K562 (cell line): ENCODE measurements at regions not wholly inside any gene's neighbourhood (a gene's known extent, or its start where the extent isn't known, plus 50 kb on each side); places are given as distances from the start of the nearest gene placed in this dataset.

Experiments used
- ATAC-seq: fragments of 200-7000 bp; cut with Tn5 transposase; 3 replicates; pipeline ENCODE4 v1.9.1; 2020; ENCODE audit warnings: moderate library complexity
- BruUV-seq: library from RNA; stranded (reverse); fragments of 400-500 nt; replicated peaks from 2 replicates; lab custom pipeline; 2021; lab: Mats Ljungman, UMichigan
- CTCF ChIA-PET: fragments of 300-600 bp; formaldehyde crosslinking; extraction: SDS; loops from one replicate; lab custom pipeline; 2021; ENCODE audit warnings: low intra/inter-chr PET ratio; lab: Yijun Ruan, JAX
- POLR2A ChIA-PET: fragments of 300-600, 350-650 bp; sonication (Branson Sonifier 250); formaldehyde crosslinking; extraction: SDS; loops from one replicate; lab custom pipeline; 2021; ENCODE audit warnings: antibody characterized with exemption, inconsistent platforms; lab: Yijun Ruan, JAX
- DNase-seq, 4 experiments: peaks; one replicate each; pipeline versions ENCODE4 v3.0.0 to v3.0.0-alpha.2; 2011 to 2018; ENCODE audit warnings: low spot score in 3 of 4, mixed read lengths in 3 of 4; ENCODE audit errors: extremely low read depth in 1 of 4
- FAIRE-seq: peaks from 2 replicates; lab custom pipeline; 2011; peaks lifted over from hg19 to GRCh38; lab: Jason Lieb, UNC
- H2AFZ ChIP-seq: 2 replicates; pipeline ENCODE4 v1.6.0; 2011; ENCODE audit warnings: low read depth, low read length, control low read depth, inconsistent platforms
- H3K27ac ChIP-seq: fragments of 200-600 bp; 3 replicates; pipeline ENCODE4 v1.8.0; 2011; ENCODE audit warnings: low read depth, mild to moderate bottlenecking, control low read depth, inconsistent platforms, low read length, moderate library complexity, mixed read lengths; ENCODE audit errors: extremely low read depth
- H3K27me3 ChIP-seq, 2 experiments: fragments of 300-600 bp in 1 of 2; 2 replicates in 1 of 2; 3 replicates in 1 of 2; pipeline versions ENCODE4 v1.6.0 to v1.8.0; 2011; ENCODE audit warnings: inconsistent platforms in 2 of 2, low read length in 2 of 2, mild to moderate bottlenecking in 1 of 2, mixed read lengths in 1 of 2, moderate library complexity in 1 of 2; ENCODE audit not compliant: control insufficient read depth in 2 of 2, insufficient read depth in 2 of 2
- H3K36me3 ChIP-seq: fragments of 300-600 bp; 3 replicates; pipeline ENCODE4 v1.8.0; 2011; ENCODE audit warnings: mild to moderate bottlenecking, low read length, inconsistent platforms; ENCODE audit not compliant: control insufficient read depth, insufficient read depth
- H3K4me1 ChIP-seq, 2 experiments: fragments of 200-600 bp in 1 of 2; replicated peaks in 1 of 2; 2 replicates in 1 of 2; 3 replicates in 1 of 2; pipeline versions ENCODE4 v1.5.1 to v1.8.0; 2011; ENCODE audit warnings: inconsistent platforms in 2 of 2, low read length in 2 of 2, mild to moderate bottlenecking in 1 of 2, mixed read lengths in 1 of 2, moderate library complexity in 1 of 2; ENCODE audit not compliant: control insufficient read depth in 2 of 2, insufficient read depth in 2 of 2
- H3K4me2 ChIP-seq: 2 replicates; pipeline ENCODE4 v1.6.1; 2011; ENCODE audit warnings: low read length, control low read depth, inconsistent platforms, mixed read lengths; ENCODE audit not compliant: insufficient read depth
- H3K4me3 ChIP-seq: fragments of 200-600 bp; sonication (generic), shearing (Covaris generic); 2 replicates; pipeline ENCODE4 v1.5.1; 2016; ENCODE audit warnings: control low read depth, inconsistent platforms
- H3K79me2 ChIP-seq: fragments of 200-600 bp; 3 replicates; pipeline ENCODE4 v1.8.0; 2011; ENCODE audit warnings: low read length, inconsistent platforms; ENCODE audit not compliant: control insufficient read depth, insufficient read depth
- H3K9ac ChIP-seq, 2 experiments: 2 replicates each; pipeline versions ENCODE4 v1.6.0 to v1.6.1; 2011; ENCODE audit warnings: low read depth in 2 of 2, low read length in 2 of 2, control low read depth in 1 of 2, inconsistent platforms in 1 of 2, mild to moderate bottlenecking in 1 of 2, mixed read lengths in 1 of 2; ENCODE audit not compliant: insufficient read depth in 1 of 2
- H3K9me1 ChIP-seq: one replicate; pipeline ENCODE4 v1.6.0; 2011; ENCODE audit warnings: inconsistent platforms, mild to moderate bottlenecking, low read length, moderate library complexity; ENCODE audit not compliant: control insufficient read depth, insufficient read depth
- H3K9me3 ChIP-seq: replicated peaks from 2 replicates; pipeline ENCODE4 v1.5.1; 2011; ENCODE audit warnings: low read depth, low read length, inconsistent platforms; ENCODE audit not compliant: control insufficient read depth, insufficient read depth
- H4K20me1 ChIP-seq: replicated peaks from 2 replicates; pipeline ENCODE4 v1.6.1; 2011; ENCODE audit warnings: low read length, inconsistent platforms, mixed read lengths; ENCODE audit not compliant: control insufficient read depth, insufficient read depth
- CBX8 ChIP-seq: fragments of 200-600 bp; sonication (generic); IDR thresholded peaks from 2 replicates; pipeline ENCODE4 v1.6.1; 2012; ENCODE audit warnings: borderline replicate concordance, mixed run types, low read depth, mild to moderate bottlenecking, moderate library complexity, mixed read lengths, low read length, control low read depth, inconsistent platforms; ENCODE audit not compliant: poor library complexity, severe bottlenecking; ENCODE audit errors: extremely low read depth
- CXXC5 ChIP-seq: fragments of 250-450 bp; sonication (Bioruptor Pico); IDR thresholded peaks from 2 replicates; pipeline ENCODE4 v1.8.0; 2022; ENCODE audit warnings: inconsistent platforms, mild to moderate bottlenecking, moderate library complexity
- FOXK1 ChIP-seq: sonication (generic); formaldehyde crosslinking; IDR thresholded peaks from 2 replicates; pipeline ENCODE4 v1.8.0; 2022; ENCODE audit warnings: missing genetic modification reagents, mild to moderate bottlenecking, borderline replicate concordance
- LCOR ChIP-seq: sonication (generic); formaldehyde crosslinking; IDR thresholded peaks from 2 replicates; pipeline ENCODE4 v1.8.0; 2022; ENCODE audit warnings: mild to moderate bottlenecking, missing genetic modification reagents
- MTA3 ChIP-seq: fragments of 450-650 bp; formaldehyde crosslinking; IDR thresholded peaks from 2 replicates; pipeline ENCODE4 v1.6.1; 2017; ENCODE audit warnings: mild to moderate bottlenecking, borderline replicate concordance
- POLR2A ChIP-seq: fragments of 450-650 bp; conservative IDR thresholded peaks from 2 replicates; pipeline ENCODE4 v1.6.1; 2016
- SIN3B ChIP-seq: fragments of 450-650 bp; IDR thresholded peaks from 2 replicates; pipeline ENCODE4 v1.6.1; 2017; ENCODE audit warnings: low read depth, mild to moderate bottlenecking, moderate library complexity
- TRIM28 ChIP-seq: fragments of 450-650 bp; IDR thresholded peaks from 2 replicates; pipeline ENCODE4 v1.6.1; 2017
- ZC3H4 ChIP-seq: sonication (generic); formaldehyde crosslinking; IDR thresholded peaks from 2 replicates; pipeline ENCODE4 v1.9.0; 2021; ENCODE audit warnings: missing genetic modification reagents, borderline replicate concordance
- ZNF143 ChIP-seq: sonication (generic); formaldehyde crosslinking; IDR thresholded peaks from 2 replicates; pipeline ENCODE4 v1.9.0; 2022; ENCODE audit warnings: mild to moderate bottlenecking, missing genetic modification reagents
- ZNF408 ChIP-seq: fragments of 250-450 bp; sonication (Bioruptor Pico); IDR thresholded peaks from 2 replicates; pipeline ENCODE4 v1.4.0; 2020; ENCODE audit warnings: low read depth, mild to moderate bottlenecking, moderate library complexity
- ZNF717 ChIP-seq: fragments of 250-450 bp; sonication (Bioruptor Pico); IDR thresholded peaks from 2 replicates; pipeline ENCODE4 v1.5.0; 2021
- WGBS: fragments of 100-300 bp; shearing (Covaris generic); methylation state at CpG from one replicate; pipeline ENCODE4 v1.1.6; 2016; ENCODE audit warnings: low coverage, mixed read lengths; ENCODE audit not compliant: insufficient coverage; ENCODE audit errors: missing lambda C conversion rate; 5-methylcytosine and 5-hydroxymethylcytosine counted together
- in situ Hi-C: fragments of 300-500 bp; cut with MboI; formaldehyde crosslinking; loops from 4 replicates; pipeline ENCODE4 v1.15.0; 2018; ENCODE audit warnings: inconsistent platforms, mixed read lengths
- intact Hi-C: fragments of 100-400 bp; cut with micrococcal nuclease; formaldehyde crosslinking; loops from 2 replicates; pipeline ENCODE4 v1.14.2; 2022
- TF ChIP-seq, protein P1 (sequence below): fragments of 450-650 bp; IDR thresholded peaks from 2 replicates; pipeline ENCODE4 v1.6.1; 2018; ENCODE audit not compliant: partially characterized antibody
- TF ChIP-seq, protein P2 (sequence below), 3 experiments: IDR thresholded peaks in 2 of 3; conservative IDR thresholded peaks in 1 of 3; 2 replicates each; pipeline ENCODE4 v1.5.1; 2011 to 2012; ENCODE audit warnings: low read length in 3 of 3, mild to moderate bottlenecking in 3 of 3, control low read depth in 2 of 3, improper control_type of control experiment in 1 of 3, inconsistent platforms in 1 of 3, low read depth in 1 of 3, mixed read lengths in 1 of 3, moderate library complexity in 1 of 3; ENCODE audit not compliant: insufficient read depth in 2 of 3
- TF ChIP-seq, protein P3 (sequence below): fragments of 450-650 bp; IDR thresholded peaks from 2 replicates; pipeline ENCODE4 v1.6.1; 2017; ENCODE audit warnings: mild to moderate bottlenecking, moderate library complexity

DNA sequence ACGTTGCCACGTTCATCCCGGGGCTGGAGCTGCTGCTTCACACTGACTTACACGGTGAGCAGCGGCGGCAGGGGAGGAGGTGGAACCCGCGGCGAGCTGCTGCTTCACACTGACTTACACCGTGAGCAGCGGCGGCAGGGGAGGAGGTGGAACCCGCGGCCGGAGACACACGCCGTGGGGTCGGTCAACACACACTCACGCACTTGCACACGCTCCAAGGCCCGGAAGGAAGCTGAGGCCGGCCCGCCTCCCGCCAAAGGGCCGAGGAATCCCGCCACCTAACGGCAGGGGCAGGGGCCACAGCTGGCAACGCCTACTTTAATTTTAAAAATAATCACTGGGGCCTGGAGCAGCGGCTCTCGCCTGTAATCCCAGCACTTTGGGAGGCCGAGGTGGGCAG is 94.4 kb upstream of the FOXC1 start:
- H3K9me1 ChIP-seq, result no peaks in the 10 kb centered on the region
- in situ Hi-C loops (no loop called here), intact Hi-C loops (no loop called here)
- H4K20me1 ChIP-seq, result 0 out of 2 replicates have a peak, but pooled peaks cover 2% of the 10 kb centered on the region
- POLR2A ChIA-PET, result interaction anchor here (0.5 to 1.3 kb wide), 3 partner anchors 14 to 595 kb away, joined by 3 read pairs; no protein-coding TSS in a partner anchor
- no peaks in the 10 kb centered on the region for H3K79me2 ChIP-seq
- peak; percentile 74 for FAIRE-seq
- peak overlapping the region in 1 of 2 experiments; percentile 75; a peak in 2 of 4 replicates for H3K9ac ChIP-seq
- peak; percentile 62 to 79 (median 76) for DNase-seq
- CTCF ChIA-PET, result no interaction called here
- no TSS peak for BruUV-seq
- peaks cover 0 to 27% of the 10 kb centered on the region in 2 experiments; a peak in 4 of 5 replicates for H3K27me3 ChIP-seq
- H3K4me3 ChIP-seq, result peak overlapping the region; percentile 7; the same call in 1 of the 2 replicates
- peaks cover 0 to 7% of the 10 kb centered on the region in 2 experiments; a peak in 2 of 5 replicates for H3K4me1 ChIP-seq
- peak overlapping the region; percentile 81 for H2AFZ ChIP-seq
- peak; percentile 99 for ATAC-seq
- under 1% methylated on average over 25 of the region's 31 CpGs for WGBS
- H3K36me3 ChIP-seq, result no peaks in the 10 kb centered on the region
- H3K9me3 ChIP-seq, result no peaks in the 10 kb centered on the region
- H3K27ac ChIP-seq, result no peak overlapping the region
- peak overlapping the region; percentile 48 for H3K4me2 ChIP-seq
- TF ChIP-seq ZNF143 (CRISPR knock-in tag), result no peak
- TF ChIP-seq, protein P1, sequence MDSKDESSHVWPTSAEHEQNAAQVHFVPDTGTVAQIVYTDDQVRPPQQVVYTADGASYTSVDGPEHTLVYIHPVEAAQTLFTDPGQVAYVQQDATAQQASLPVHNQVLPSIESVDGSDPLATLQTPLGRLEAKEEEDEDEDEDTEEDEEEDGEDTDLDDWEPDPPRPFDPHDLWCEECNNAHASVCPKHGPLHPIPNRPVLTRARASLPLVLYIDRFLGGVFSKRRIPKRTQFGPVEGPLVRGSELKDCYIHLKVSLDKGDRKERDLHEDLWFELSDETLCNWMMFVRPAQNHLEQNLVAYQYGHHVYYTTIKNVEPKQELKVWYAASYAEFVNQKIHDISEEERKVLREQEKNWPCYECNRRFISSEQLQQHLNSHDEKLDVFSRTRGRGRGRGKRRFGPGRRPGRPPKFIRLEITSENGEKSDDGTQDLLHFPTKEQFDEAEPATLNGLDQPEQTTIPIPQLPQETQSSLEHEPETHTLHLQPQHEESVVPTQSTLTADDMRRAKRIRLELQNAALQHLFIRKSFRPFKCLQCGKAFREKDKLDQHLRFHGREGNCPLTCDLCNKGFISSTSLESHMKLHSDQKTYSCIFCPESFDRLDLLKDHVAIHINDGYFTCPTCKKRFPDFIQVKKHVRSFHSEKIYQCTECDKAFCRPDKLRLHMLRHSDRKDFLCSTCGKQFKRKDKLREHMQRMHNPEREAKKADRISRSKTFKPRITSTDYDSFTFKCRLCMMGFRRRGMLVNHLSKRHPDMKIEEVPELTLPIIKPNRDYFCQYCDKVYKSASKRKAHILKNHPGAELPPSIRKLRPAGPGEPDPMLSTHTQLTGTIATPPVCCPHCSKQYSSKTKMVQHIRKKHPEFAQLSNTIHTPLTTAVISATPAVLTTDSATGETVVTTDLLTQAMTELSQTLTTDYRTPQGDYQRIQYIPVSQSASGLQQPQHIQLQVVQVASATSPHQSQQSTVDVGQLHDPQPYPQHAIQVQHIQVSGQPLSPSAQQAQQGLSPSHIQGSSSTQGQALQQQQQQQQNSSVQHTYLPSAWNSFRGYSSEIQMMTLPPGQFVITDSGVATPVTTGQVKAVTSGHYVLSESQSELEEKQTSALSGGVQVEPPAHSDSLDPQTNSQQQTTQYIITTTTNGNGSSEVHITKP, result no peak
- TF ChIP-seq ZNF408 (CRISPR knock-in tag), result no peak
- TF ChIP-seq SIN3B, result no peak
- TF ChIP-seq, protein P2, sequence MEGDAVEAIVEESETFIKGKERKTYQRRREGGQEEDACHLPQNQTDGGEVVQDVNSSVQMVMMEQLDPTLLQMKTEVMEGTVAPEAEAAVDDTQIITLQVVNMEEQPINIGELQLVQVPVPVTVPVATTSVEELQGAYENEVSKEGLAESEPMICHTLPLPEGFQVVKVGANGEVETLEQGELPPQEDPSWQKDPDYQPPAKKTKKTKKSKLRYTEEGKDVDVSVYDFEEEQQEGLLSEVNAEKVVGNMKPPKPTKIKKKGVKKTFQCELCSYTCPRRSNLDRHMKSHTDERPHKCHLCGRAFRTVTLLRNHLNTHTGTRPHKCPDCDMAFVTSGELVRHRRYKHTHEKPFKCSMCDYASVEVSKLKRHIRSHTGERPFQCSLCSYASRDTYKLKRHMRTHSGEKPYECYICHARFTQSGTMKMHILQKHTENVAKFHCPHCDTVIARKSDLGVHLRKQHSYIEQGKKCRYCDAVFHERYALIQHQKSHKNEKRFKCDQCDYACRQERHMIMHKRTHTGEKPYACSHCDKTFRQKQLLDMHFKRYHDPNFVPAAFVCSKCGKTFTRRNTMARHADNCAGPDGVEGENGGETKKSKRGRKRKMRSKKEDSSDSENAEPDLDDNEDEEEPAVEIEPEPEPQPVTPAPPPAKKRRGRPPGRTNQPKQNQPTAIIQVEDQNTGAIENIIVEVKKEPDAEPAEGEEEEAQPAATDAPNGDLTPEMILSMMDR (IDR thresholded peaks at IDR 0.05 in 2 of 3, conservative IDR thresholded peaks at IDR 0.05 in 1 of 3; ENCODE audit: insufficient read depth in 2 of 3, low read depth in 1 of 3, low read length in 3 of 3), result peak; percentile 70 to 82 (median 75)
- no peak for TF ChIP-seq POLR2A
- no peak for TF ChIP-seq TRIM28
- TF ChIP-seq ZC3H4 (CRISPR knock-in tag), result no peak
- no peak for TF ChIP-seq CBX8
- TF ChIP-seq, protein P3, sequence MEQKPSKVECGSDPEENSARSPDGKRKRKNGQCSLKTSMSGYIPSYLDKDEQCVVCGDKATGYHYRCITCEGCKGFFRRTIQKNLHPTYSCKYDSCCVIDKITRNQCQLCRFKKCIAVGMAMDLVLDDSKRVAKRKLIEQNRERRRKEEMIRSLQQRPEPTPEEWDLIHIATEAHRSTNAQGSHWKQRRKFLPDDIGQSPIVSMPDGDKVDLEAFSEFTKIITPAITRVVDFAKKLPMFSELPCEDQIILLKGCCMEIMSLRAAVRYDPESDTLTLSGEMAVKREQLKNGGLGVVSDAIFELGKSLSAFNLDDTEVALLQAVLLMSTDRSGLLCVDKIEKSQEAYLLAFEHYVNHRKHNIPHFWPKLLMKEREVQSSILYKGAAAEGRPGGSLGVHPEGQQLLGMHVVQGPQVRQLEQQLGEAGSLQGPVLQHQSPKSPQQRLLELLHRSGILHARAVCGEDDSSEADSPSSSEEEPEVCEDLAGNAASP, result no peak
- no peak for TF ChIP-seq FOXK1 (CRISPR knock-in tag)
- no peak for TF ChIP-seq ZNF717 (CRISPR knock-in tag)
- TF ChIP-seq CXXC5 (CRISPR knock-in tag), result peak; percentile 77
- no peak for TF ChIP-seq LCOR (CRISPR knock-in tag)
- peak; percentile 44; the same call in 1 of the 2 replicates for TF ChIP-seq MTA3
